RWPE1 (cell line): ENCODE measurements at regions not wholly inside any gene's neighbourhood (a gene's known extent, or its start where the extent isn't known, plus 50 kb on each side); places are given as distances from the start of the nearest gene placed in this dataset.

Experiments used
- CTCF ChIA-PET: fragments of 350-600 bp; sonication (Branson Sonifier 250); formaldehyde crosslinking; extraction: SDS; loops from one replicate; lab custom pipeline; 2021; lab: Yijun Ruan, JAX
- POLR2A ChIA-PET: fragments of 400-600 bp; formaldehyde crosslinking; extraction: SDS; loops from one replicate; lab custom pipeline; 2020; ENCODE audit warnings: antibody characterized with exemption; ENCODE audit not compliant: low non-redundant PET; lab: Yijun Ruan, JAX
- DNase-seq: peaks from one replicate; pipeline ENCODE4 v3.0.0; 2012; ENCODE audit warnings: low spot score
- H3K27ac ChIP-seq: fragments of 450-650 bp; 2 replicates; pipeline ENCODE4 v1.5.1; 2017
- CTCF ChIP-seq: fragments of 450-650 bp; conservative IDR thresholded peaks from 2 replicates; pipeline ENCODE4 v1.5.1; 2017; ENCODE audit warnings: low read depth, mild to moderate bottlenecking

- ChIA-PET POLR2A (no interaction called here), CTCF (no interaction called here)
- H3K27ac ChIP-seq, result no peak overlapping the region
- no peak for TF ChIP-seq CTCF
- no peak for DNase-seq
Observed at GRCh38 chr3:17954801-17955200, 212.4 kb upstream of the TBC1D5 start.

GRCh38 chr3:17951241-17951640, 208.8 kb upstream of the TBC1D5 start:
- ChIA-PET POLR2A (no interaction called here), CTCF (no interaction called here)
- TF ChIP-seq CTCF, result no peak

GRCh38 chr3:17949101-17949500, 206.7 kb upstream of the TBC1D5 start:
- TF ChIP-seq CTCF, result no peak
- ChIA-PET POLR2A (no interaction called here), CTCF (no interaction called here)
- no peak for DNase-seq
- no peak overlapping the region for H3K27ac ChIP-seq

More at GRCh38 chr3:17951241-17951640, 208.8 kb upstream of the TBC1D5 start:
- H3K27ac ChIP-seq, result no peak overlapping the region
- no peak for DNase-seq

- ChIA-PET CTCF (no interaction called here), POLR2A (no interaction called here)
- DNase-seq, result no peak
- TF ChIP-seq CTCF, result no peak
- H3K27ac ChIP-seq, result no peak overlapping the region
Observed at GRCh38 chr3:17947833-17948232, 205.4 kb upstream of the TBC1D5 start.

- ChIA-PET POLR2A (no interaction called here), CTCF (no interaction called here)
- H3K27ac ChIP-seq, result no peak overlapping the region
- TF ChIP-seq CTCF, result no peak
- no peak for DNase-seq
Observed at GRCh38 chr3:17946619-17947018, 204.2 kb upstream of the TBC1D5 start.

- ChIA-PET POLR2A (no interaction called here), CTCF (no interaction called here)
- no peak overlapping the region for H3K27ac ChIP-seq
- no peak for TF ChIP-seq CTCF
- no peak for DNase-seq
Observed at GRCh38 chr3:17945799-17946399, 203.5 kb upstream of the TBC1D5 start.
